HEK293 (cell line): ENCODE measurements at regions not wholly inside any gene's neighbourhood (a gene's known extent, or its start where the extent isn't known, plus 50 kb on each side); places are given as distances from the start of the nearest gene placed in this dataset.
"Not testable (repeated sequence)": the region's sequence is repeated elsewhere in the genome, so short reads cannot be mapped to it uniquely, and the experiment has no call there.

Source experiments
- ATF2 ChIP-seq: fragments of 450-650 bp; formaldehyde crosslinking; IDR thresholded peaks from 2 replicates; pipeline ENCODE4 v1.5.1; 2016; ENCODE audit warnings: missing biosample characterization, missing genetic modification characterization, low read depth
- CTCF ChIP-seq: fragments of 450-650 bp; formaldehyde crosslinking; IDR thresholded peaks from 2 replicates; pipeline ENCODE4 v1.5.1; 2016; ENCODE audit warnings: missing biosample characterization, missing genetic modification characterization
- SALL2 ChIP-seq: fragments of 450-650 bp; formaldehyde crosslinking; IDR thresholded peaks from 2 replicates; pipeline ENCODE4 v1.5.0; 2017; ENCODE audit warnings: missing biosample characterization, mild to moderate bottlenecking, missing genetic modification characterization, borderline replicate concordance
- SETDB1 ChIP-seq: IDR thresholded peaks from one replicate; pipeline ENCODE4 v1.6.1; 2017; ENCODE audit warnings: mild to moderate bottlenecking, low read length, moderate library complexity, mixed read lengths; ENCODE audit not compliant: insufficient read length
- ZBTB49 ChIP-seq: fragments of 450-650 bp; formaldehyde crosslinking; IDR thresholded peaks from 2 replicates; pipeline ENCODE4 v1.5.1; 2016; ENCODE audit warnings: missing biosample characterization, missing genetic modification characterization, low read depth
- ZNF830 ChIP-seq: fragments of 450-650 bp; IDR thresholded peaks from 2 replicates; pipeline ENCODE4 v1.5.0; 2018; ENCODE audit warnings: missing biosample characterization, missing genetic modification characterization, low read depth, mild to moderate bottlenecking, moderate library complexity

- TF ChIP-seq ZBTB49; CTCF (tag by site-specific recombination); SALL2 (tag by site-specific recombination); SETDB1; ATF2; ZNF830: not testable (repeated sequence)
Measured at GRCh38 chr12:100078777-100079176, 63.9 kb downstream of the BLTP3B start.
